ENCODE measurements at regions not wholly inside any gene's neighbourhood (a gene's known extent, or its start where the extent isn't known, plus 50 kb on each side); places are given as distances from the start of the nearest gene placed in this dataset.
A peak's percentile ranks its signal among the peaks of the same experiment; 100 is the strongest.
"Not testable (repeated sequence)": the region's sequence is repeated elsewhere in the genome, so short reads cannot be mapped to it uniquely, and the experiment has no call there.

GRCh38 chr2:21194147-21194546, 70.4 kb downstream of the TDRD15 start:
- no peak for DNase-seq (ENCODE audit: low read depth in 2 of 3, low spot score in 2 of 3)

- DNase-seq (ENCODE audit: low read depth in 2 of 3, low spot score in 2 of 3), result no peak
Measured at GRCh38 chr2:21194858-21195271, 71.1 kb downstream of the TDRD15 start.

- no peak for DNase-seq (ENCODE audit: low read depth in 2 of 3, low spot score in 2 of 3)
Measured at GRCh38 chr2:21195326-21195725, 71.6 kb downstream of the TDRD15 start.

- no peak for DNase-seq (ENCODE audit: low read depth in 2 of 3, low spot score in 2 of 3)
Measured at GRCh38 chr2:21198637-21199036, 74.9 kb downstream of the TDRD15 start.

GRCh38 chr2:21203976-21204375, 80.2 kb downstream of the TDRD15 start:
- DNase-seq (ENCODE audit: low read depth in 2 of 3, low spot score in 2 of 3), result no peak

- DNase-seq (ENCODE audit: low read depth in 2 of 3, low spot score in 2 of 3), result not testable (repeated sequence)
Measured at GRCh38 chr2:21214085-21214484, 90.3 kb downstream of the TDRD15 start.

GRCh38 chr2:21217442-21217841, 93.7 kb downstream of the TDRD15 start:
- DNase-seq (ENCODE audit: low read depth in 2 of 3, low spot score in 2 of 3), result no peak

- no peak for DNase-seq (ENCODE audit: low read depth in 2 of 3, low spot score in 2 of 3)
Measured at GRCh38 chr2:21220930-21221329, 97.2 kb downstream of the TDRD15 start.

GRCh38 chr2:21223618-21224017, 99.8 kb downstream of the TDRD15 start:
- DNase-seq (ENCODE audit: low read depth in 2 of 3, low spot score in 2 of 3), result no peak

- peak in 1 of 3 donors; percentile 9 for DNase-seq (ENCODE audit: low read depth in 2 of 3, low spot score in 2 of 3)
Measured at GRCh38 chr2:21228041-21228895, 104.5 kb downstream of the TDRD15 start.

GRCh38 chr2:21229302-21229701, 105.5 kb downstream of the TDRD15 start:
- DNase-seq (ENCODE audit: low read depth in 2 of 3, low spot score in 2 of 3), result no peak

- DNase-seq (ENCODE audit: low read depth in 2 of 3, low spot score in 2 of 3), result no peak
Measured at GRCh38 chr2:21230140-21230539, 106.4 kb downstream of the TDRD15 start.

GRCh38 chr2:21231985-21232384, 108.2 kb downstream of the TDRD15 start:
- peak in 1 of 3 donors; percentile 32 for DNase-seq (ENCODE audit: low read depth in 2 of 3, low spot score in 2 of 3)

GRCh38 chr2:21233194-21233593, 109.4 kb downstream of the TDRD15 start:
- DNase-seq (ENCODE audit: low read depth in 2 of 3, low spot score in 2 of 3), result no peak

GRCh38 chr2:21234001-21234400, 110.2 kb downstream of the TDRD15 start:
- DNase-seq (ENCODE audit: low read depth in 2 of 3, low spot score in 2 of 3), result no peak

GRCh38 chr2:21234464-21235120, 110.8 kb downstream of the TDRD15 start:
- no peak for DNase-seq (ENCODE audit: low read depth in 2 of 3, low spot score in 2 of 3)

- not testable (repeated sequence) for DNase-seq (ENCODE audit: low read depth in 2 of 3, low spot score in 2 of 3)
Measured at GRCh38 chr2:21239749-21240148, 116.0 kb downstream of the TDRD15 start.

GRCh38 chr2:21244161-21244560, 120.4 kb downstream of the TDRD15 start:
- no peak for DNase-seq (ENCODE audit: low read depth in 2 of 3, low spot score in 2 of 3)

GRCh38 chr2:21245565-21245964, 121.8 kb downstream of the TDRD15 start:
- no peak for DNase-seq (ENCODE audit: low read depth in 2 of 3, low spot score in 2 of 3)

- DNase-seq (ENCODE audit: low read depth in 2 of 3, low spot score in 2 of 3), result no peak
Measured at GRCh38 chr2:21249367-21249766, 125.6 kb downstream of the TDRD15 start.

- DNase-seq (ENCODE audit: low read depth in 2 of 3, low spot score in 2 of 3), result no peak
Measured at GRCh38 chr2:21250673-21251072, 126.9 kb downstream of the TDRD15 start.

All from hematopoietic multipotent progenitor cell (in vitro differentiated cells).